Cardiac fibroblast (primary cell): ENCODE measurements at regions not wholly inside any gene's neighbourhood (a gene's known extent, or its start where the extent isn't known, plus 50 kb on each side); places are given as distances from the start of the nearest gene placed in this dataset.

ENCODE experiments used
- DNase-seq, 2 donors: peaks; one replicate each; pipeline versions ENCODE4 v3.0.0 to v3.0.0-alpha.2; 2010; ENCODE audit warnings: low read depth in 2 of 2
- H3K4me3 ChIP-seq, 2 donors: replicated peaks in 1 of 2; 1 replicate in 1 of 2; 2 replicates in 1 of 2; pipeline ENCODE4 v1.5.1; 2011; ENCODE audit warnings: low read depth in 2 of 2, low read length in 2 of 2, mild to moderate bottlenecking in 2 of 2, moderate library complexity in 1 of 2
- CTCF ChIP-seq: IDR thresholded peaks from one replicate; pipeline ENCODE4 v1.5.1; 2011; ENCODE audit warnings: low read depth, mild to moderate bottlenecking, low read length, inconsistent platforms

- no peak for TF ChIP-seq CTCF
- DNase-seq, result peak in 1 of 2 donors; percentile 30
- H3K4me3 ChIP-seq, result no peak overlapping the region
Measured at GRCh38 chr13:44873461-44873860, 115.8 kb downstream of the NUFIP1 start.

GRCh38 chr13:44872751-44873150 is 116.5 kb downstream of the NUFIP1 start:
- DNase-seq, result peak in 1 of 2 donors; percentile 26
- TF ChIP-seq CTCF, result no peak
- H3K4me3 ChIP-seq, result no peak overlapping the region

- no peak for TF ChIP-seq CTCF
- no peak overlapping the region for H3K4me3 ChIP-seq
- no peak for DNase-seq
Measured at GRCh38 chr13:44870456-44870929, 118.8 kb downstream of the NUFIP1 start.

GRCh38 chr13:44869167-44869566 is 120.1 kb downstream of the NUFIP1 start:
- no peak for DNase-seq
- no peak for TF ChIP-seq CTCF
- no peak overlapping the region for H3K4me3 ChIP-seq

- no peak for TF ChIP-seq CTCF
- no peak overlapping the region for H3K4me3 ChIP-seq
- no peak for DNase-seq
Measured at GRCh38 chr13:44868397-44868796, 120.9 kb downstream of the NUFIP1 start.

- no peak for TF ChIP-seq CTCF
- no peak overlapping the region for H3K4me3 ChIP-seq
- DNase-seq, result peak in 1 of 2 donors; percentile 48
Measured at GRCh38 chr13:44867825-44868224, 121.4 kb downstream of the NUFIP1 start.

GRCh38 chr13:44866411-44866911 is 122.8 kb downstream of the NUFIP1 start:
- H3K4me3 ChIP-seq, result no peak overlapping the region
- no peak for TF ChIP-seq CTCF
- DNase-seq, result no peak
